Mesothelial cell of epicardium (in vitro differentiated cells): ENCODE measurements at regions not wholly inside any gene's neighbourhood (a gene's known extent, or its start where the extent isn't known, plus 50 kb on each side); places are given as distances from the start of the nearest gene placed in this dataset.

Source experiments
- DNase-seq, 2 experiments: peaks; one replicate each; pipeline ENCODE4 v3.0.0; 2021; ENCODE audit warnings: low spot score in 2 of 2; ENCODE audit not compliant: unreplicated experiment in 2 of 2
- H3K27ac Mint-ChIP-seq: 2 replicates; pipeline ENCODE4 v1.8.0; 2021; ENCODE audit warnings: mixed read lengths
- H3K27me3 Mint-ChIP-seq: 2 replicates; pipeline ENCODE4 v1.8.0; 2021; ENCODE audit warnings: low read depth, mixed read lengths
- H3K36me3 Mint-ChIP-seq: 2 replicates; pipeline ENCODE4 v1.8.0; 2021; ENCODE audit warnings: mixed read lengths
- H3K4me1 Mint-ChIP-seq: 2 replicates; pipeline ENCODE4 v1.8.0; 2021; ENCODE audit warnings: mixed read lengths
- H3K4me3 Mint-ChIP-seq: 2 replicates; pipeline ENCODE4 v1.8.0; 2021; ENCODE audit warnings: mild to moderate bottlenecking, moderate library complexity, mixed read lengths
- H3K9me3 Mint-ChIP-seq: 2 replicates; pipeline ENCODE4 v1.8.0; 2021; ENCODE audit warnings: mixed read lengths
- CTCF ChIP-seq: fragments of 200-600 bp; sonication (generic); IDR thresholded peaks from one replicate; pipeline ENCODE4 v1.5.0; 2021; ENCODE audit warnings: antibody characterized with exemption; ENCODE audit not compliant: unreplicated experiment

GRCh38 chr5:58087123-58087522 lies 372.8 kb downstream of the PLK2 start:
- no peaks in the 10 kb centered on the region for H3K27me3 Mint-ChIP-seq
- peaks cover 20% of the 10 kb centered on the region for H3K4me1 Mint-ChIP-seq
- TF ChIP-seq CTCF, result no peak
- DNase-seq, result no peak
- no peaks in the 10 kb centered on the region for H3K9me3 Mint-ChIP-seq
- H3K4me3 Mint-ChIP-seq, result no peak overlapping the region
- no peak overlapping the region for H3K27ac Mint-ChIP-seq
- no peaks in the 10 kb centered on the region for H3K36me3 Mint-ChIP-seq

- peaks cover 2% of the 10 kb centered on the region for H3K36me3 Mint-ChIP-seq
- no peaks in the 10 kb centered on the region for H3K9me3 Mint-ChIP-seq
- TF ChIP-seq CTCF, result no peak
- no peak overlapping the region for H3K4me3 Mint-ChIP-seq
- H3K4me1 Mint-ChIP-seq, result peaks cover 30% of the 10 kb centered on the region
- no peaks in the 10 kb centered on the region for H3K27me3 Mint-ChIP-seq
- H3K27ac Mint-ChIP-seq, result no peak overlapping the region
- DNase-seq, result no peak
Measured at GRCh38 chr5:58085800-58086199, 374.1 kb downstream of the PLK2 start.

- Mint-ChIP-seq H3K27me3 (no peaks in the 10 kb centered on the region), H3K36me3 (peaks cover 2% of the 10 kb centered on the region), H3K9me3 (no peaks in the 10 kb centered on the region), H3K27ac (peak overlapping the region; percentile 71), H3K4me3 (no peak overlapping the region), H3K4me1 (peaks cover 43% of the 10 kb centered on the region)
- DNase-seq, result no peak
- no peak for TF ChIP-seq CTCF
Measured at GRCh38 chr5:58081435-58081834, 378.5 kb downstream of the PLK2 start.

GRCh38 chr5:58080573-58080972 lies 379.3 kb downstream of the PLK2 start:
- Mint-ChIP-seq H3K9me3 (no peaks in the 10 kb centered on the region), H3K36me3 (peaks cover 2% of the 10 kb centered on the region), H3K4me1 (peaks cover 51% of the 10 kb centered on the region), H3K27me3 (no peaks in the 10 kb centered on the region), H3K27ac (peak overlapping the region; percentile 71), H3K4me3 (no peak overlapping the region)
- no peak for TF ChIP-seq CTCF
- DNase-seq, result no peak

GRCh38 chr5:58077966-58078365 lies 381.9 kb downstream of the PLK2 start:
- H3K4me1 Mint-ChIP-seq, result peaks cover 71% of the 10 kb centered on the region
- no peak for TF ChIP-seq CTCF
- no peak for DNase-seq
- no peaks in the 10 kb centered on the region for H3K9me3 Mint-ChIP-seq
- H3K27me3 Mint-ChIP-seq, result no peaks in the 10 kb centered on the region
- H3K27ac Mint-ChIP-seq, result peak overlapping the region; percentile 52
- peaks cover 2% of the 10 kb centered on the region for H3K36me3 Mint-ChIP-seq
- no peak overlapping the region for H3K4me3 Mint-ChIP-seq

- peaks cover 72% of the 10 kb centered on the region for H3K4me1 Mint-ChIP-seq
- no peak for DNase-seq
- H3K4me3 Mint-ChIP-seq, result no peak overlapping the region
- H3K27me3 Mint-ChIP-seq, result no peaks in the 10 kb centered on the region
- no peak for TF ChIP-seq CTCF
- H3K27ac Mint-ChIP-seq, result peak overlapping the region; percentile 81
- H3K36me3 Mint-ChIP-seq, result peaks cover 2% of the 10 kb centered on the region
- no peaks in the 10 kb centered on the region for H3K9me3 Mint-ChIP-seq
Measured at GRCh38 chr5:58077416-58077815, 382.5 kb downstream of the PLK2 start.
